Activated naive CD4-positive, alpha-beta T cell treated with anti-CD3 and anti-CD28 coated beads for 36 hours (primary cell): ENCODE measurements at regions not wholly inside any gene's neighbourhood (a gene's known extent, or its start where the extent isn't known, plus 50 kb on each side); places are given as distances from the start of the nearest gene placed in this dataset.
A peak's percentile ranks its signal among the peaks of the same experiment; 100 is the strongest.

Experiments
- CTCF ChIA-PET: fragments of 350-600 bp; sonication (Branson Sonifier 250); formaldehyde crosslinking; loops from one replicate; lab custom pipeline; 2021; ENCODE audit warnings: antibody characterized with exemption; lab: Charles Lee
- DNase-seq: peaks from one replicate; pipeline ENCODE4 v3.0.0-alpha.2; 2020
- H3K27ac Mint-ChIP-seq: one replicate; pipeline ENCODE4 v1.8.0; 2021; ENCODE audit warnings: mild to moderate bottlenecking, mixed read lengths
- H3K27me3 Mint-ChIP-seq: one replicate; pipeline ENCODE4 v1.8.0; 2021; ENCODE audit warnings: low read depth, mixed read lengths
- H3K36me3 Mint-ChIP-seq: one replicate; pipeline ENCODE4 v1.8.0; 2021; ENCODE audit warnings: low read depth, mixed read lengths
- H3K4me1 Mint-ChIP-seq: one replicate; pipeline ENCODE4 v1.8.0; 2021; ENCODE audit warnings: low read depth, mixed read lengths
- H3K4me3 Mint-ChIP-seq: one replicate; pipeline ENCODE4 v1.8.0; 2021; ENCODE audit warnings: mild to moderate bottlenecking, moderate library complexity, mixed read lengths
- H3K9me3 Mint-ChIP-seq: one replicate; pipeline ENCODE4 v1.8.0; 2021; ENCODE audit warnings: mixed read lengths
- intact Hi-C: fragments of 100-400 bp; cut with micrococcal nuclease; formaldehyde crosslinking; loops from one replicate; pipeline ENCODE4 v1.15.1; 2023

DNA sequence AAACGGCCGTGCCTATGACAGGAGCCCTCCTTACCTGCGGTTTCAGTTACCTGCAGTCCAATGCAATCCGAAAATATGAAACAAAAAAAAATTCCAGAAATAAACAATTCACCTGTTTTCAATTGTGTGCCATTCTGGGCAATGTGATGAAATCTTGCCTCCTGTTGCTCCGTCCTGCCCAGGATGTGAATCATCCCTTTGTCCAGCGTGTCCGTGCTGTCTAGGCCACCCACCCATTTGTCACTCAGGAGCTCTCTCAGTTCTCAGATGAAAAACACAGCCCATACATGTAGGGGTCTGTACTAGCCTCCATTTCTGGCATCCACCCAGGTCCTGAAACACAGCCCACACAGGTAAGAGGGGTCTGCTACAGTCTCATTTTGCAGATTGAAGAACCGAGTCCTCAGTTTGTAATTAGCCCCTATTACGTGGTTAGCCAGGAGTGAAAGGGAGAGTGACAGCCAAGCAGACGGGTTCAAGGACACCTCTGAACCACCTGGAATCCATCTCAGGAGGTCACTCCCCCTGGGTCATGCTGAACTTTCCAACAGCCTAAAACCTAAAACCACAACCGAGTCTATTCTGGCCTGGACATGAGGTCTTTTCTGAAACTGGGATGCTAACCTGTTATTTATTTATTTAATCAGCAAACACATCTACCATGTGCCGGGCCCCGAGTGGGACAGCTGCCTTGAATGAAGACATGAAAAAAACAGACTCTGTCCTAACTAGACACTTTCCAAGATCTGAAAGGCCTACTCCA is 317.2 kb downstream of the SHANK2 start:
- Mint-ChIP-seq H3K27ac (no peak overlapping the region), H3K4me3 (no peak overlapping the region), H3K36me3 (no peaks in the 10 kb centered on the region), H3K27me3 (peaks cover 9% of the 10 kb centered on the region), H3K4me1 (no peaks in the 10 kb centered on the region), H3K9me3 (peaks cover under 1% of the 10 kb centered on the region)
- DNase-seq = no peak
- intact Hi-C loops = no loop called here
- CTCF ChIA-PET = no interaction called here

DNA sequence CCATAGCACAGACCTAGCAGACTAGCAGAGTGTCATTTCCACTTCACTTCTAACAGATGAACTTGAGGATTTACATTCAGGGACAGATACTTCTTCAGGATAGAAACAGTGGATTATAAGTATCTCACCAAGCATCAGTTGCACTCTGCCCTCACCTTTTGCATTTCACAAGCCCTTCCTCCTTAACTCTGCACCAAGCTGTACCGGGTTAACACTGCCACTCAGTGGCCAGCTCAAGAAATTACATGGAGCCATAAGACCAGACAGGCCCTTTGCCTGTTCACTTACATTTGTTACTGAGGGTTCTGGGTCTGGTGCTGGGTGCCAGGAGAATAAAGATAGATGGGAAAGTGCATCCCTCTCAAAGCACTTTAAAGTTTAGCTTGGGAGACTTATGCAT is 309.8 kb downstream of the SHANK2 start:
- Mint-ChIP-seq H3K27ac (no peak overlapping the region), H3K27me3 (no peaks in the 10 kb centered on the region), H3K36me3 (peaks cover 8% of the 10 kb centered on the region), H3K4me1 (no peaks in the 10 kb centered on the region), H3K4me3 (no peak overlapping the region), H3K9me3 (peaks cover 38% of the 10 kb centered on the region)
- CTCF ChIA-PET = no interaction called here
- intact Hi-C loops = no loop called here
- peak; percentile 14 for DNase-seq

DNA sequence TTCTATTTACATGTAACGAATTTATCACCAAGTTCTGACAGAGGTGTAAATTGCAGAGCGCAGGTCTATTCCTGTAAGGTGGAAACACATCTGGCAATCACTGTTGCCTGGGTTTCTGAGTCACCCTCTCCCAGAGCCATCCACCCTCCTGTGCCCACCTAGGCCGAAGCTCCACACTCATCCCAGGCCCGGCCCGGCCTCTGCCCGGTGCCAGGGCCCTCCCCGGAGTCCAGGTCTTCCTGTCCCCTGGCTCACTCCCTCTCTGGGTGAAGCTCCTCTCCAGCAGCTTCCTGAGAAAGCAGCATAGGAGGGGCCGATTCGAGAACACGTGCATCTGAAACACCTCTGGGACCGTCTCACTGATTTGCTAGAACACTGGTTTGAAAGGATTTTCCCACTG is 308.2 kb downstream of the SHANK2 start:
- CTCF ChIA-PET = no interaction called here
- peaks cover 38% of the 10 kb centered on the region for H3K9me3 Mint-ChIP-seq
- no peak overlapping the region for H3K27ac Mint-ChIP-seq
- H3K4me1 Mint-ChIP-seq = no peaks in the 10 kb centered on the region
- peaks cover 3% of the 10 kb centered on the region for H3K27me3 Mint-ChIP-seq
- DNase-seq = no peak
- H3K36me3 Mint-ChIP-seq = peaks cover 10% of the 10 kb centered on the region
- intact Hi-C loops = no loop called here
- no peak overlapping the region for H3K4me3 Mint-ChIP-seq

DNA sequence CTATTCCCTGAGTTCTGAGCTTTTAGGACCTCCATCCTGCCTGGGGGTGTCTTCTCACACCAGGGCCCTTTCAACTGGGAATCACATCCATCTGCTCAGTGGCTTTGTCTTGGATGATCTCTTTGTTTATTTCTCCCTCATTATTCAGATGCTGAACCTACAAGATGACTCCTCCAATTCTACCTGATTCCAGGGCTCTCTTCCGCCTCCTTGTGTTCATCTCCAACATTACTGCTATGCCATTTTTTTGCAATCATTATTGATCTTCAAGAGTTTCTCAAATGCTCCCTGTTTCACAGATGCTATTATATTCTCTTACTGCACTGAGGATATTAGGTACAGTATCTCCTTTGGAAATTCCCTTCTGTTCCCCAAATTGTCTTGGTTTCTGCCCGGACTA is 307.7 kb downstream of the SHANK2 start:
- Mint-ChIP-seq H3K36me3 (peaks cover 10% of the 10 kb centered on the region), H3K27ac (no peak overlapping the region), H3K4me1 (no peaks in the 10 kb centered on the region), H3K9me3 (peaks cover 38% of the 10 kb centered on the region), H3K4me3 (no peak overlapping the region), H3K27me3 (peaks cover 3% of the 10 kb centered on the region)
- intact Hi-C loops = no loop called here
- CTCF ChIA-PET = no interaction called here
- DNase-seq = no peak

DNA sequence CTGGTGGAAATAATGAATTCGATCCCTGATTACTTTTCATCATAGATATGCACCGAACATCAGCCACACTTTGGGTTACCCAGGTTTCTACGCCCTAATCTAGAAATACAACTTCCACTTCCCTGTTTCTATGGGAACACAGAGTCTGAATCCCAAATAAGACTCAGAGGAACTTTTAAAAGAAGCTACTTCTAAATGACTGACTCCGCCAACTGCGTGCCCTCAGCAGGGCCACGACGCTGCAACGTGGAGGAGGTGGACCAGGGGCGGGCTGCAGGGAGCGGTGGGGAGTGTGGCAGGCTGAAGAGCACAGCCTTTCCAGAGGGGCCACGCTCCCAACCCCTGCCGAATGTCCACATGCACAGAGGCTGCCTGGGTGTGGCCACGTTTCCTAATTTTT is 304.0 kb downstream of the SHANK2 start:
- Mint-ChIP-seq H3K36me3 (peaks cover 2% of the 10 kb centered on the region), H3K4me3 (no peak overlapping the region), H3K27me3 (peaks cover 3% of the 10 kb centered on the region), H3K4me1 (no peaks in the 10 kb centered on the region), H3K27ac (no peak overlapping the region), H3K9me3 (peaks cover 25% of the 10 kb centered on the region)
- CTCF ChIA-PET = no interaction called here
- no peak for DNase-seq
- intact Hi-C loops = no loop called here

DNA sequence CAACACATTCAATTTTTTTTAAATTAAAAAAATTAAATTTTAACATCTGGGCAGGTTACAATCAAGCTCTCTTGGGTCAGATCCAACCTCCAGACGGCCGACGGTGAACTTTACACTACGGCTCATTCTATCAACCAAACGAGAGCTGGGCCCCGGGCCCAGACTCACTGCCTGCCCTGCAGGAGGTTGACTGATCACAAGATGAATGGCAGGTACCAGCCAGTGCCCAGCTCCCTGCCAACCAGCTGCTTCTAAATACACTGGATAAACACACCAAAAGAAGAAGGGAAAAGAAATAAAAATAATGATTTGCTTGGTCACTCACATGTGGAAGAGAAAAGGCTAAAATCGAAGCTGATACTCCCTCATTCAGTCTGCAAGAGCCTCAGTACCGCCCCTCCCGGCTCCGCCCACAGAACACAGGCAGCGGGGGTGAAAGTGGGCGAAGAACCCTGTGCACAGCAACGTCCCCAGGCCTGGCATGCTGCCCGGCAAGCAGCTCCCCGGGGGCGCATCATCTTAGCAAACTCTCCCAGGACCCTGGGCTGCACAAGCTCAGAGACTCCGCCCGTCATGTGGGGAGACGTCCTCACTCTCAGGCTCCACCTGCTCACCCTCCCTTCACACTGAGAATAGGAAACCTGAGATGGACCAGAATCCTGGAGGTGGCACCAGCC is 303.4 kb downstream of the SHANK2 start:
- DNase-seq = no peak
- intact Hi-C loops = no loop called here
- no peaks in the 10 kb centered on the region for H3K4me1 Mint-ChIP-seq
- CTCF ChIA-PET = no interaction called here
- H3K4me3 Mint-ChIP-seq = no peak overlapping the region
- H3K36me3 Mint-ChIP-seq = peaks cover 2% of the 10 kb centered on the region
- H3K9me3 Mint-ChIP-seq = peaks cover 20% of the 10 kb centered on the region
- no peak overlapping the region for H3K27ac Mint-ChIP-seq
- H3K27me3 Mint-ChIP-seq = peaks cover 6% of the 10 kb centered on the region

DNA sequence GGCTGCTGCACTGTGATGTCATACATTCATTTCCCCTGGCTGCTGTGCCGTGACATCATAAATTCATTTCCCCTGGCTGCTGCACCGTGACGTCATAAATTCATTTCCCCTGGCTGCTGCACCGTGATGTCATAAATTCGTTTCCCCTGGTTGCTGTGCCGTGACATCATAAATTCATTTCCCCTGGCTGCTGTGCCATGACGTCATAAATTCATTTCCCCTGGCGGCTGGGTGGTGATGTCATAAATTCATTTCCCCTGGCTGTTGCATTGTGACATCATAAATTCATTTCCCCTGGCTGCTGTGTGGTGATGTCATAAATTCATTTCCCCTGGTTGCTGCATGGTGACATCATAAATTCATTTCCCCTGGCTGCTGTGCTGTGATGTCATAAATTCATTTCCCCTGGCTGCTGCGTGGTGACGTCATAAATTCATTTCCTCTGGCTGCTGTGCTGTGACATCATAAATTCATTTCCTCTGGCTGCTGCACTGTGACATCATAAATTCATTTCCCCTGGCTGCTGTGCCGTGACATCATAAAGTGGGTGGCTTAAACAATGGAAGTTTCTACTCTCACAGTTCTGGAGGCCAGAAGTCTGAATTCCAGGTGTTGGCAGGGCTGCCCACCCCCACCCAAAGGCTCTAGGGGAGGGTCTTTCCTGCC is 301.1 kb downstream of the SHANK2 start:
- intact Hi-C loops = no loop called here
- H3K27me3 Mint-ChIP-seq = peaks cover 6% of the 10 kb centered on the region
- DNase-seq = no peak
- peaks cover 2% of the 10 kb centered on the region for H3K36me3 Mint-ChIP-seq
- no peaks in the 10 kb centered on the region for H3K4me1 Mint-ChIP-seq
- CTCF ChIA-PET = no interaction called here
- H3K9me3 Mint-ChIP-seq = peaks cover 10% of the 10 kb centered on the region
- H3K4me3 Mint-ChIP-seq = no peak overlapping the region
- H3K27ac Mint-ChIP-seq = no peak overlapping the region

DNA sequence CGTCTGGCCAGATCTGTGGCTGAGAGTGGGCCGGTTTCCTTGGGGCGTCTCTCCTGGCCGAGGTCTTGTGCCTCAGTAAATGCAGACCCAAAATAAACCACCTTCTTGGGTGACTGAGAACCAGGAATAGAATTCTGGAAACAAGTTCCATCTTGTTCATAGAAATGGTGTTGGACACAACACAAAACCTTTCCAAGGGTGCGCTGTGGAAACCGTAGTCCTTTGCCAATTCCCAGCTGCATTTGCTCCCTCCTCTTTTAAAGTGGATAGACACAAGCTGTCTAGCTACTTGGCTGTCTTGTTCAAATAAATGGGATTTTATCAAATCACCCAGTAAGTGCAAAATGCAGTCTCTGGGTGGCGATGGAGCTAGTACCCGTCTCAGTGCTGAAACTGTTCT is 300.2 kb downstream of the SHANK2 start:
- peaks cover 2% of the 10 kb centered on the region for H3K36me3 Mint-ChIP-seq
- intact Hi-C loops = no loop called here
- H3K4me1 Mint-ChIP-seq = no peaks in the 10 kb centered on the region
- H3K9me3 Mint-ChIP-seq = peaks cover 10% of the 10 kb centered on the region
- CTCF ChIA-PET = no interaction called here
- no peak overlapping the region for H3K27ac Mint-ChIP-seq
- H3K27me3 Mint-ChIP-seq = peaks cover 6% of the 10 kb centered on the region
- no peak overlapping the region for H3K4me3 Mint-ChIP-seq
- DNase-seq = no peak

DNA sequence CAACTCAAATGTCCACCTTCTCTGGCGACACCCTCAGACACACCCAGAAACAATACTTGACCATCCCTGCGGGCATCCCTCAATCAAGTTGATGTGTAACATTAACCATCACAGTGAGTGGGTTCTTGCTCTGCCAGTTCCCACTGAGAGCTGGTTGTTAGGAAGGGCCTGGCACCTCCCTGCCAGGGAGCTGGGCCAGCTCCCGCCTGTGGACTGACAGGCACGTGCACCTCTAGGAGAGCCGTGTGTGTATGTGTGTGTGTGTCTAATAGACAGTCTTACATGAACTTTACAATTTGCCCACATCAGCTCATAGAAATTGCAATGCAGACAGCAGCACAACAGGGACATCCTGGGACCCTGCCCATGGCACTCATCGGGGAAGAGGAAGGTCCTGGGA is 298.7 kb downstream of the SHANK2 start:
- peaks cover 10% of the 10 kb centered on the region for H3K9me3 Mint-ChIP-seq
- peaks cover 3% of the 10 kb centered on the region for H3K27me3 Mint-ChIP-seq
- H3K27ac Mint-ChIP-seq = no peak overlapping the region
- intact Hi-C loops = no loop called here
- no peak for DNase-seq
- H3K4me3 Mint-ChIP-seq = no peak overlapping the region
- H3K36me3 Mint-ChIP-seq = no peaks in the 10 kb centered on the region
- CTCF ChIA-PET = no interaction called here
- no peaks in the 10 kb centered on the region for H3K4me1 Mint-ChIP-seq

DNA sequence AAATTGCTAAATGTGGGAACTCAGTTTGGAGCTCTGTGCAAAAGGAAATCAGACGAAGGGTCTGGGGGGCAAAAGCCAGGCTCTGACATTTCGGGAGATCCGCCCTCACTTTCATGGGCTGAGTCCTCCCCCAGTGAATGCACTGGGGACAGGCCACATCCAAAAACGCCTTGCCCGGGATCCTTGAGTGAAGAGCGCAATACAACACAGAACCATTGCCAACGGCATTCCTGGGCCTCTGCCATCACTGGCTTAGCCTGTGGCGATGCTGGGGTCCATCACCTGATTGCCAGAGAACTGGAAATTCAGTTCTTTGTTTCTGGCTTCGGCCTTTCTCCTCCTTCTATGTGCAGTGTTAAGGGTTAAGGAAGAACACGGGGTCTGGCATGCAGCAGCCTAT is 297.9 kb downstream of the SHANK2 start:
- no peak overlapping the region for H3K27ac Mint-ChIP-seq
- no peaks in the 10 kb centered on the region for H3K36me3 Mint-ChIP-seq
- peaks cover 3% of the 10 kb centered on the region for H3K27me3 Mint-ChIP-seq
- CTCF ChIA-PET = no interaction called here
- H3K4me1 Mint-ChIP-seq = no peaks in the 10 kb centered on the region
- no peak overlapping the region for H3K4me3 Mint-ChIP-seq
- intact Hi-C loops = no loop called here
- DNase-seq = no peak
- peaks cover 10% of the 10 kb centered on the region for H3K9me3 Mint-ChIP-seq
